Erythroblast (primary cell): ENCODE measurements at regions not wholly inside any gene's neighbourhood (a gene's known extent, or its start where the extent isn't known, plus 50 kb on each side); places are given as distances from the start of the nearest gene placed in this dataset.

Experiments used
- GATA1 ChIP-seq: IDR thresholded peaks from 2 replicates; pipeline ENCODE4 v1.6.1; 2011; ENCODE audit warnings: low read depth, mild to moderate bottlenecking, control low read depth, low read length, moderate library complexity
- POLR2A ChIP-seq: IDR thresholded peaks from 2 replicates; pipeline ENCODE4 v1.6.1; 2011; ENCODE audit warnings: mild to moderate bottlenecking, low read length

DNA sequence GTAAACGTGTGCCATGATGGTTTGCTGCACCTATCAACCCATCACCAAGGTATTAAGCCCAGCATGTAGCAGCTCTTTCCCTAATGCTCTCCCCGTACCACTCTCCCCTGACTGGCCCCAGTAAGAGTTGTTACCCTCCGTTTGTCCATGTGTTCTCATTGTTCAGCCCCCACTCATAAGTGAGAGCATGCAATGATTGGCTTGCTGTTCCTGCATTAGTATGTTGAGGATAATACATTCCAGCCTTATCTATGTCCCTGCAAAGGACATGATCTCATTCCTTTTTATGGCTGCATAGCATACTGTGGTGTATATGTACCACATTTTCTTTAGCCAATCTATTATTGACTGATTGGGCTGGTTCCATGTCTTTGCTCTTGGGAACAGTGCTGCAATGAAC lies 1294.9 kb upstream of the CDH8 start:
- TF ChIP-seq POLR2A = no peak
- TF ChIP-seq GATA1 = no peak
